Immature natural killer cell (primary cell): ENCODE measurements at regions not wholly inside any gene's neighbourhood (a gene's known extent, or its start where the extent isn't known, plus 50 kb on each side); places are given as distances from the start of the nearest gene placed in this dataset.

Source experiments
- DNase-seq, 3 donors: peaks; one replicate each; pipeline ENCODE4 v3.0.0; 2022; ENCODE audit warnings: mixed read lengths in 1 of 3
- H3K27ac Mint-ChIP-seq, 6 donors: one replicate each; pipeline ENCODE4 v1.8.0; 2020; ENCODE audit warnings: mixed read lengths in 6 of 6, mild to moderate bottlenecking in 5 of 6, inconsistent platforms in 4 of 6, moderate library complexity in 3 of 6
- H3K27me3 Mint-ChIP-seq, 3 donors: one replicate each; pipeline ENCODE4 v1.8.0; 2020 to 2021; ENCODE audit warnings: low read depth in 3 of 3, mild to moderate bottlenecking in 3 of 3, mixed read lengths in 3 of 3, moderate library complexity in 3 of 3, inconsistent platforms in 1 of 3
- H3K36me3 Mint-ChIP-seq, 3 donors: one replicate each; pipeline ENCODE4 v1.8.0; 2020; ENCODE audit warnings: mixed read lengths in 3 of 3, inconsistent platforms in 2 of 3, mild to moderate bottlenecking in 2 of 3
- H3K4me1 Mint-ChIP-seq, 2 donors: one replicate each; pipeline ENCODE4 v1.8.0; 2020; ENCODE audit warnings: inconsistent platforms in 2 of 2, mild to moderate bottlenecking in 2 of 2, mixed read lengths in 2 of 2, moderate library complexity in 1 of 2
- H3K4me3 Mint-ChIP-seq, 5 donors: one replicate each; pipeline ENCODE4 v1.8.0; 2020; ENCODE audit warnings: mild to moderate bottlenecking in 5 of 5, mixed read lengths in 5 of 5, inconsistent platforms in 3 of 5, moderate library complexity in 3 of 5
- H3K9me3 Mint-ChIP-seq, 6 donors: one replicate each; pipeline ENCODE4 v1.8.0; 2020; ENCODE audit warnings: mild to moderate bottlenecking in 6 of 6, mixed read lengths in 6 of 6, inconsistent platforms in 4 of 6, moderate library complexity in 3 of 6

DNA sequence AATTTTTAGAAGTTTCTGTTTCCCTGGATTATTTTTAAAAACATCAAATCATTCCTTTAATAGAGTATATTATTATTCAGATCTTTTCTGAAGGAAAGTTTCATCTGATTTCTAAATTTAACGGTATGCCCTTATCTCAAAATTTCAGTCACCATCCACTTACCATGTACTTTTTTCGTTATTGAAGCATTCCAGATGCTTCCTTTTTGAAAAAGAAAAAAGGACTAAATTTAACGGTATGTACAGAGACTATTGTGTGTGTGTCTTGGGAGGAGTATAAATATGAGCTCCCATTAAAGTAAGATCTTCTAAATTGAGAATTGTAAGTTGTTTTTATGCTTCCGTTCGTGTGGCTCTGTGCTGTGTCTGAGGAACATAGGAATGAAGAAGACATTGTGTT lies 517.4 kb upstream of the GOLIM4 start:
- Mint-ChIP-seq H3K27me3 (peaks cover 0 to 2% (median 0%) of the 10 kb centered on the region in 3 donors), H3K36me3 (no peaks in the 10 kb centered on the region), H3K27ac (no peak overlapping the region), H3K4me3 (no peak overlapping the region), H3K9me3 (peaks cover 0 to 10% (median 3%) of the 10 kb centered on the region in 6 donors), H3K4me1 (no peaks in the 10 kb centered on the region)
- DNase-seq: no peak

DNA sequence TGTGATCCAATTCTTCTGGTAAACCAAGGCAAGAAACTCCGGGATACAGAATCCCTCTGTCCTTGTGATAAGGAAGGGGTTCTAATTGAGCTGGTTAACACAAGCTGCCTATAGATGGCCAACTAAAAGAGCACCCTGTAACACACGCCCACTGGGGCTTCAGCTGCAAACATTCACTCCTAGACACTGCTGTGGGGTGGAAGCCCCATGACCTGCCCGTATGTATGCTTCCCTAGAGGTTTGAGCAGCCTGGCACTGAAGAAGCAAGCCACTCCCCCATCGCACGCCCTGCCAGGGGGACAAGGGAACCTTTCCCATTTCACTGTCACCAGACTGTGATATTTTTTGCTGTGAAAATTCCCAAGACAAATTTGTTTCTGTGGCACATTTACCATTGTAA lies 516.9 kb upstream of the GOLIM4 start:
- Mint-ChIP-seq H3K36me3 (no peaks in the 10 kb centered on the region), H3K27me3 (peaks cover 0 to 2% (median 0%) of the 10 kb centered on the region in 3 donors), H3K4me3 (no peak overlapping the region), H3K9me3 (peaks cover 0 to 10% (median 3%) of the 10 kb centered on the region in 6 donors), H3K4me1 (no peaks in the 10 kb centered on the region), H3K27ac (no peak overlapping the region)
- DNase-seq: no peak

DNA sequence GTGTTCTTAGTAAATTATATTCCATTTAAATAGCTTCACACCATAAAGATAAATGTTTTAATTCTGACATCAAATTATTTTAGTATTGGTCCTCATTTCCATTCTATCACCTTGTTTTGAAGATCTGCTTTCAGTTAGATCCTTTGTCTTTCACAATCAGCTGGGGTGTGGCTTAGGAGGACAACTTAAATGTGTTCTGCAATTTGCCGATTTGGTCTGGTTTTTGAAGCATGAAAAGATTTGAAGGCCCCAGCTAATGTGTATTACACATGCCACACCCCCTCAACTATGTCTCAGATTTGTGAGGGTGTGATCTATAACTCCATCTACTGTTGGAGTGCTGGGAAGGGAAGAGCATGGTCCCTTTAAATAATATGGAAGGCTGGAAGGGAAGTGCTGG lies 516.1 kb upstream of the GOLIM4 start:
- Mint-ChIP-seq H3K27me3 (peaks cover 0 to 2% (median 0%) of the 10 kb centered on the region in 3 donors), H3K9me3 (peaks cover 0 to 10% (median 3%) of the 10 kb centered on the region in 6 donors), H3K36me3 (no peaks in the 10 kb centered on the region), H3K4me1 (no peaks in the 10 kb centered on the region), H3K4me3 (no peak overlapping the region), H3K27ac (no peak overlapping the region)
- DNase-seq: no peak

DNA sequence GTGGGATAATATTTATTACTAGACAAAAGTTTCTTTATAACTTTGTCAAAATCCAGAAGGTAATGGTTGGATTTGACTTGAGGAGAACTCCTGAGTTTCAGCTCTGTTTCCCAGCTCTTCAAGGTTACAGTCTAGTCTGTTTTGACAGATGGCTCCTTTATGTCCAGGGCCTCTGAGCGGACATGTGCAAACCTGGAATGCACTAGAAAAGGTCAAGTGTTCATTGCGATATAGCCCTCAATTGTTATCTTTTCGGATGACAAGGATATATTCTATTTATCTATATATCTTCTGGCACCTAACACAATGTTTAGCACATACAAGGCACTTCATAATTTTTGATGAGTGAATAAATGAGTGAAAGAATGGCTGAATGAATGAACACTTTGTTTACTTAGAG lies 513.2 kb upstream of the GOLIM4 start:
- H3K36me3 Mint-ChIP-seq: no peaks in the 10 kb centered on the region
- no peaks in the 10 kb centered on the region for H3K4me1 Mint-ChIP-seq
- H3K4me3 Mint-ChIP-seq: no peak overlapping the region
- peaks cover 0 to 2% (median 0%) of the 10 kb centered on the region in 3 donors for H3K27me3 Mint-ChIP-seq
- DNase-seq: no peak
- H3K9me3 Mint-ChIP-seq: peaks cover 0 to 10% (median 1%) of the 10 kb centered on the region in 6 donors
- no peak overlapping the region for H3K27ac Mint-ChIP-seq

DNA sequence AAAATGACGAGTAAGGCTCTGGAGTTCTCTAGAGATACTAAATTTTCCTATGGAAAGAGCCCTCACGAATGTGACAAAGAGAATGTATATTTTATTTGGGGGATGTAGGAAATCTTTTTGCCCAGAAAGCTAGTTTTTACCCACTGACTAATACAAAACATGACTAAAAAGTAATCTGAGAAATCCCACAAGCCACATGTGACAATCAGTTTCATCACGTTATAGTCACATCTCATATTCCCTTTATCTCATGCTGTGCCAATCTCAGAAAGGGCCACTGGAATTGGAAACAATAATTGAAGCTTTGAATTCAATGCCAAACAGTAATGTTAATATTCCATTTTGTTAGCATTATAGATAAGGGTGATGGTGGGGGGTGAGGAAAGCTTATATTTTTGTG lies 509.0 kb upstream of the GOLIM4 start:
- no peaks in the 10 kb centered on the region for H3K27me3 Mint-ChIP-seq
- no peak for DNase-seq
- no peaks in the 10 kb centered on the region for H3K4me1 Mint-ChIP-seq
- H3K27ac Mint-ChIP-seq: no peak overlapping the region
- peaks cover 0 to 4% (median 0%) of the 10 kb centered on the region in 6 donors for H3K9me3 Mint-ChIP-seq
- H3K4me3 Mint-ChIP-seq: no peak overlapping the region
- no peaks in the 10 kb centered on the region for H3K36me3 Mint-ChIP-seq

DNA sequence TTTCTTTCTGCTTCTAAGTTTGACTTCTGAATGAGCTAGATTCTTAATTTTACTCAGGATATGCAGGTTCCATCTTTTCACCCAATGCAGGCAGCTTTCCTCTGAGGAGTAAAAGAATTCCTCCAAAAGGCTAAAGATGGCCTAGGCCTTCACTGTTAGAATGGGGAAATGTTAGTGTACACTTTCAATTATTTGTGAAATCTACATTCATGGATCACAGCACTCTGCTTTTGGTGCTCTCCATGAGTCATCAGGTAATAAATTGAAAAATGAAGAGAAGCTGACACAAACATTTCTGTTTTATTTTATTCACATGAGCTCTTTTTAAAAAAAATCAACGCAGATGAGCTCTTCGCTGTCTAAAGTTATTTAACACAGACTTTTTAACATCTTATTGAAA lies 502.5 kb upstream of the GOLIM4 start:
- no peak overlapping the region for H3K4me3 Mint-ChIP-seq
- H3K4me1 Mint-ChIP-seq: no peaks in the 10 kb centered on the region
- no peaks in the 10 kb centered on the region for H3K36me3 Mint-ChIP-seq

DNA sequence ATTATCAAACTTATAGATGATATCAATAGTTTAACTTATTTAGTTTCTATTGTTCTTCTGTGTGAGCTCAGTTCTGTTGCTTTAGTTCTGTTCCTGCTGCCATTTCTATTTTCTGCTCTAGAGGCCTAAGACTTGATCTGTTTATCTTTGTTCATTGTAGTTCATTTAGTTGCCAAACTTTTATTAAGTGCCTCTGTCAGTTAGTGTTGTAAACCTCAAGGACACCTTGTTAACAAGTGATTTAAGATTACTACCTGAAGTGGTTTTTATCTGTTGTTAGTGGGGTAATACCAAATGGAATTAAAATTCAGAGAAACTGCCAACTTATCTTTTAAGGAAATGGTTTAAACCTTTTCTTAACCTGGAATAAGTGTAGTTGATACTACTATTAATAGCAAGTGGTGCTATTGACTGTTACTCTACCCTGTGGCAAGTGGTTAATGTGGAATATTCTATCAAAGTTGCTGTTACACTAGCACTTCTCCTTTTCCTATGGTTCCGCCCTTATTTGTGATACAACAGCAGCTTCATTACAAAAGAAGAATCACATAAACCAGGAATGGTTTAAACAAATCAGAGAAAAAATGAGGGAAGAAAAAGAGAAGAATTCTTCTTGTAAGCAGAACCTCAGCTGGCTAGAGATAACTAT lies 500.6 kb upstream of the GOLIM4 start:
- Mint-ChIP-seq H3K27ac (no peak overlapping the region), H3K4me1 (no peaks in the 10 kb centered on the region), H3K9me3 (peaks cover 0 to 6% (median 2%) of the 10 kb centered on the region in 6 donors), H3K36me3 (no peaks in the 10 kb centered on the region), H3K4me3 (no peak overlapping the region), H3K27me3 (no peaks in the 10 kb centered on the region)
- DNase-seq: no peak

More for the DNA sequence above, 502.5 kb upstream of the GOLIM4 start:
- Mint-ChIP-seq H3K9me3 (peaks cover 0 to 6% (median 1%) of the 10 kb centered on the region in 6 donors), H3K27me3 (no peaks in the 10 kb centered on the region), H3K27ac (no peak overlapping the region)
- DNase-seq: no peak

DNA sequence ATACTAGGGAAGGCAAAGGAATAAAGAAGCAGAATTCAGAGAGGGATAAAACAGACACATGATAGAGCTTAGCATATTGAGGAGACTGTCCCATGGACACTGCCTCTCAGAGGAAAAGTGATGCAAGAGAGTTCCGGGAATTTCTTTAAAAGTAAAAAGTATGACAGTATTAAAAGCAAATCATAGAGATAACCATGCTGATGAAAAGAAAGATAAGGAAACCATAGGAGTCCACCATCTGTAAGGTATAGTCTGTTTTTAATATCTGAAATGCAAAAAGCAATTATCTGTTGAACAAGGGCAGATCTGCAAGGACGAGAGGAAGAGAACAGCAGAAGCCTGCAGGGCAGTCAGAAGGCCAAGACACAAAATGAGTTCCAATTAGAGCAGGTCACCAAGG lies 495.9 kb upstream of the GOLIM4 start:
- Mint-ChIP-seq H3K9me3 (peaks cover 0 to 12% (median 4%) of the 10 kb centered on the region in 6 donors), H3K4me1 (no peaks in the 10 kb centered on the region), H3K27ac (no peak overlapping the region), H3K4me3 (no peak overlapping the region), H3K27me3 (no peaks in the 10 kb centered on the region), H3K36me3 (no peaks in the 10 kb centered on the region)
- DNase-seq: no peak

DNA sequence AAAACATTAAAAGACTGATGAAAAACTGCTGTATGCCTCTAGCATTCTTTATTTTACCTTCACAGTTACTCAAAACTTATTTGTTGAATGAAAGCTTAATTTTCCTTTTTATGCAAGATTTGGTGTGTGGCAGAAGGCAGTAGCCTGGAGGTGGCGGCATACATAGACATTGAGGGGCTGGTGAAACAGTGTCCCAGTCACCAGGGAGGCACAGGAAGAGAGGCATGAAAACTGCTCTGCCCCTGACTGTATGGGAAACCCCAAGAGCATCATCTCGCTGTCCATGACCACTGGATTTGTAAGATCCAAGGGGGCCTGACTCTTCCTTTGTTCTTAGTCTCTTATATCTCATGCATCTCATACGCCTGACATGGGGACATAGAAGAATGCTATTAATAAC lies 493.7 kb upstream of the GOLIM4 start:
- peaks cover 0 to 17% (median 5%) of the 10 kb centered on the region in 6 donors for H3K9me3 Mint-ChIP-seq
- no peaks in the 10 kb centered on the region for H3K27me3 Mint-ChIP-seq
- no peak for DNase-seq
- H3K4me1 Mint-ChIP-seq: peaks cover 0 to 6% of the 10 kb centered on the region in 2 donors
- no peaks in the 10 kb centered on the region for H3K36me3 Mint-ChIP-seq
- H3K4me3 Mint-ChIP-seq: no peak overlapping the region
- H3K27ac Mint-ChIP-seq: no peak overlapping the region

DNA sequence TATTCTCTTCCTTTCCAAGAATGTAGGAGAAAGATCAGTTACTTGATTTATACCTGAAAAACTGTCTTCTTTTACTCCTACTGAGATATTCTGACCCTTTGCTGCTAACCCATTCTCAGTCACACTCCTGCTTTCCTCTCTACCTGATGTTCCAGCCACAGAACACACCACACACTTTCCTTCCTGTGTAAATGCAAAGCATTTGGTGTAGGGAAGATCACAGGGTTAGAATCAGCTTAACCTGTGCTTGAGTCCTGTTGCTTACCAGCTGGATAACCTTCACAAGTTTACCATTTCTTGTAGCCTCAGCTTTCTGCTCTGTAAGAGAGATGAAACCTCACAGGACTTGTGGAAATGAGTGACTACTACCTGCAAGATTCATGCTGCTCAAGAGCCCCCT lies 489.8 kb upstream of the GOLIM4 start:
- no peaks in the 10 kb centered on the region for H3K36me3 Mint-ChIP-seq
- H3K9me3 Mint-ChIP-seq: peaks cover 0 to 14% (median 5%) of the 10 kb centered on the region in 6 donors
- H3K4me1 Mint-ChIP-seq: peaks cover 0 to 6% of the 10 kb centered on the region in 2 donors
- no peak for DNase-seq
- no peaks in the 10 kb centered on the region for H3K27me3 Mint-ChIP-seq
- H3K4me3 Mint-ChIP-seq: no peak overlapping the region
- peak overlapping the region in 1 of 6 donors; percentile 32 for H3K27ac Mint-ChIP-seq

DNA sequence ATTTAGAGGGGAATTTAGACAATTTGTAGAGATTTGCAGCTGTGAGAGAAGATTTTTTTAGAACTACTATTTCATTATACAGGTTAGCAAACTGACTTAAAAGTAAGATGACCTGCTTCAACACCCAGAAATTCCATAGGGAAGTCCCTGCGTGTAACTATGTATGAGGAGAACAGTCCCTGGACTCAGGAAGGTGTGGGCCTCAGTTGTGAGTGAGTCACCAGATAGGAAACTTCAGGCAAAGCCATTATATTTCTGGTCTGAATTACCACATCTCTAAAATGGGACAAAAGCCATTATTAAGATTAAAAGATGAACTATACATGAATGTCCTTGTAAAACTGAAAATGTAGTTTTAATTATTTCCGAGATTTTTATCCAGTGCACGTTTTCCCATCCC lies 488.3 kb upstream of the GOLIM4 start:
- no peak overlapping the region for H3K27ac Mint-ChIP-seq
- peaks cover 0 to 14% (median 2%) of the 10 kb centered on the region in 6 donors for H3K9me3 Mint-ChIP-seq
- no peaks in the 10 kb centered on the region for H3K27me3 Mint-ChIP-seq
- no peak overlapping the region for H3K4me3 Mint-ChIP-seq
- no peak for DNase-seq
- peaks cover 0 to 6% of the 10 kb centered on the region in 2 donors for H3K4me1 Mint-ChIP-seq
- no peaks in the 10 kb centered on the region for H3K36me3 Mint-ChIP-seq

DNA sequence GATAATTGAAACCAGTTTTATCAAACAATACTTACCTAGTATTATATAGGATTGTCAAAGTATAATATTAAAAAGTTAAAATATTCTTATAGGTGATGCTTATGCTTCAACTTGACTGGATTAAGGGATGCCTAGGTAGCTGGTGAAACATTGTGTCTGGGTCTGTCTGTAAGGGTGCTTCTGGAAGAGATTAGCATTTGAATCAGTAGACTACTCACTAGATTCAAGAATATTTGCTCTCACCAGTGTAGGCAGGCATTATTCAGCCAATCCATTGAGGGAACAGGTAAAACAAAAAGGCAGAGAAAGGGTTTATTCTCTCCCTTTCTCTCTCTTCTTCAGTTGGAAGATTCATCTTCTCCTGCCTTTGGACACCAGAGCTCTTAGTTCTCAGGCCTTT lies 486.8 kb upstream of the GOLIM4 start:
- no peak overlapping the region for H3K27ac Mint-ChIP-seq
- DNase-seq: no peak
- H3K4me3 Mint-ChIP-seq: no peak overlapping the region
- H3K27me3 Mint-ChIP-seq: peaks cover 0 to 2% (median 0%) of the 10 kb centered on the region in 3 donors
- peaks cover 0 to 10% (median 2%) of the 10 kb centered on the region in 6 donors for H3K9me3 Mint-ChIP-seq
- H3K36me3 Mint-ChIP-seq: no peaks in the 10 kb centered on the region
- peaks cover 0 to 6% of the 10 kb centered on the region in 2 donors for H3K4me1 Mint-ChIP-seq

DNA sequence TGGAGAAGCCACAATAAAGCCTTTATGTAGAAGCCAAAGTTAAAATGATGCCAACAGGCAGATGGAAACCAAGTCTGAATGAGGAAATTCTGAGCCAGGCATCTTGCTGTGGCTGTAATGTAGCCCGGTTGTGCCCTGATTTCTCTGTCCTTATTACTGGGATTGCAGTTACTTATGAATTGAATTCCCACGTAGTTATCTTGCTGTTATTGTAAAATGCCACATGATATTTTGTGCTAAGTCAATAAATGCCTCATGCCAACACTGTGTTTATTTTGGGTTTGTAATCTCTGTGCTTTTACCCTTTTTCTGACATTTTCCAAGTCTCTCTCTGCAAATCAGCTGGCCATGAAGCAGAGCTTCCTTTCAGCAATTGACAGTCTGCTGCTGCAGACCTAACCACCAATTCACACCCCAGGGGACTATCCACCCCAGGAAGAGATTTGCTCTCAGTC lies 486.1 kb upstream of the GOLIM4 start:
- peaks cover 0 to 6% of the 10 kb centered on the region in 2 donors for H3K4me1 Mint-ChIP-seq
- H3K9me3 Mint-ChIP-seq: peaks cover 0 to 7% (median 2%) of the 10 kb centered on the region in 6 donors
- DNase-seq: peak in 1 of 3 donors; percentile 0
- H3K27ac Mint-ChIP-seq: no peak overlapping the region
- H3K36me3 Mint-ChIP-seq: no peaks in the 10 kb centered on the region
- peaks cover 0 to 2% (median 0%) of the 10 kb centered on the region in 3 donors for H3K27me3 Mint-ChIP-seq
- peak overlapping the region in 1 of 5 donors; percentile 1 for H3K4me3 Mint-ChIP-seq

DNA sequence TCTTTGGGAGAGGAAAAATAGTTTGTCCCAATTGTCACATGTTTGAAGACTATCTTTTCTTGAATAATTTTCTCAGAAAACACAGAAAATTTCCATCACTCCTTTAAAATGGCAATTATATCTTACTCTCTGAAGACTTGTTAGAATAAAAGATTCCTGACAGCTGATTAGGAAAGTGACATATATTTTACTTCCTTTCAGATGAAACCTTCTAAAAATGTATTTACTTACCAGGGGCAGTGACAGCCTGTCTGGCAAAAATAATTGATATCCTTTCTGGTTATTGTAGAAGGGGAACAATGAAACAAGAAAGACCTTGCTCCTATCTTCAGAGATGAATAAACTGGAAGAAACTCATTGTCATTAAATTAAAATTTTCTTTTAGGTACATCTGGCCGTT lies 483.3 kb upstream of the GOLIM4 start:
- H3K4me1 Mint-ChIP-seq: no peaks in the 10 kb centered on the region
- H3K36me3 Mint-ChIP-seq: no peaks in the 10 kb centered on the region
- H3K27ac Mint-ChIP-seq: no peak overlapping the region
- peaks cover 0 to 2% (median under 1%) of the 10 kb centered on the region in 6 donors for H3K9me3 Mint-ChIP-seq
- peaks cover 0 to 2% (median 0%) of the 10 kb centered on the region in 3 donors for H3K27me3 Mint-ChIP-seq
- DNase-seq: no peak
- H3K4me3 Mint-ChIP-seq: no peak overlapping the region

DNA sequence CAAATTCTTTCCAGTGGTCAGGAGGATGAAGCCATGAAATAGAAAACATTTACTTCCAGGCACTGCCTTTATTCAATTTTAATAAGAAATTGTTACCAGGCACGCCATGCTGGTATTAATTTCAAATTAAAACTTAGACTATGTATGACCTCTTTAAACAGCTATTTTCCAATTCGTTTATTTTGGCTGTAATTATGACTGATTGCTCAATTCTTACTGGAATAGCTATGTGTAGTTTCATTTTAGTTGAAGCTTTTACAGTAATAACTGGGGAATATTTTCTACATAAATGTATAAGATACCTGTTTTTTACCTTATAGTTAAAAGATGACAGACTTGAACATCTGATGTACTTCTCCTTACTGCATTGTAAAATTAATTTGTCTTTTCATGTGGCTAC lies 480.0 kb upstream of the GOLIM4 start:
- no peak overlapping the region for H3K4me3 Mint-ChIP-seq
- no peaks in the 10 kb centered on the region for H3K36me3 Mint-ChIP-seq
- no peak overlapping the region for H3K27ac Mint-ChIP-seq
- H3K27me3 Mint-ChIP-seq: peaks cover 0 to 2% (median 1%) of the 10 kb centered on the region in 3 donors
- peaks cover 0 to 12% (median under 1%) of the 10 kb centered on the region in 6 donors for H3K9me3 Mint-ChIP-seq
- no peak for DNase-seq
- no peaks in the 10 kb centered on the region for H3K4me1 Mint-ChIP-seq
